GM12878 (cell line): ENCODE measurements at regions not wholly inside any gene's neighbourhood (a gene's known extent, or its start where the extent isn't known, plus 50 kb on each side); places are given as distances from the start of the nearest gene placed in this dataset.

ENCODE experiments used
- SIX5 ChIP-seq: IDR thresholded peaks from 2 replicates; pipeline ENCODE4 v1.6.1; 2011; ENCODE audit warnings: mild to moderate bottlenecking, low read depth, low read length, moderate library complexity; ENCODE audit not compliant: severe bottlenecking
- TF ChIP-seq, protein P1 (sequence below): fragments of 150-350 bp; IDR thresholded peaks from 2 replicates; pipeline ENCODE4 v1.6.1; 2016; ENCODE audit warnings: low read depth, low read length

DNA sequence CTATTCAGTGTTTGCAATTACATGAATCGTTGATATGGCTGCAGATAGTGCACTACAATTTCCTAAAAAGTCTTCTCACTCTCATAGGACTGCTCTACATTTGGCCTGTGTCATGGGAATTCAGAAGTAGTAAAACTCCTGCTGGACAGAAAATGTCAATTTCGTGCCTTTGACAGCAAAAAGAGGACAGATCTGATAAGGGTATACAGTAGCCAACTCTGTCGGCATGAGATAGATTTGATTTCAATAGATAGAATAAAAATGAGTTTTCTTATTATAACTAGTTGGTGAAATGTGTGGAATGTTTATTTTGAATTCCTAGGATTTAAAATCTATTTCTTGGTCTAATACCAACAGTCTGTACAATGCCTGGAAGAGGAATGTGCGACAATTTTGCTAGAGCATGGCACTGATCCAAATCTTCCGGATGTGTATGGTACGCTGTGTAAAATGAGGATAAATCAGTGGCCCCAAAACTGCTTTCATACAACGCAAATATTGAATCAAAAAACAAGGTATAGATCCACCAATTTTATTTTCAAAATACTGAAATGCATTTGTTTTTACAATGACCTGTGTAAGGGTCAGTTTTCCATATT is 133.5 kb upstream of the CDK13 start:
- TF ChIP-seq, protein P1, sequence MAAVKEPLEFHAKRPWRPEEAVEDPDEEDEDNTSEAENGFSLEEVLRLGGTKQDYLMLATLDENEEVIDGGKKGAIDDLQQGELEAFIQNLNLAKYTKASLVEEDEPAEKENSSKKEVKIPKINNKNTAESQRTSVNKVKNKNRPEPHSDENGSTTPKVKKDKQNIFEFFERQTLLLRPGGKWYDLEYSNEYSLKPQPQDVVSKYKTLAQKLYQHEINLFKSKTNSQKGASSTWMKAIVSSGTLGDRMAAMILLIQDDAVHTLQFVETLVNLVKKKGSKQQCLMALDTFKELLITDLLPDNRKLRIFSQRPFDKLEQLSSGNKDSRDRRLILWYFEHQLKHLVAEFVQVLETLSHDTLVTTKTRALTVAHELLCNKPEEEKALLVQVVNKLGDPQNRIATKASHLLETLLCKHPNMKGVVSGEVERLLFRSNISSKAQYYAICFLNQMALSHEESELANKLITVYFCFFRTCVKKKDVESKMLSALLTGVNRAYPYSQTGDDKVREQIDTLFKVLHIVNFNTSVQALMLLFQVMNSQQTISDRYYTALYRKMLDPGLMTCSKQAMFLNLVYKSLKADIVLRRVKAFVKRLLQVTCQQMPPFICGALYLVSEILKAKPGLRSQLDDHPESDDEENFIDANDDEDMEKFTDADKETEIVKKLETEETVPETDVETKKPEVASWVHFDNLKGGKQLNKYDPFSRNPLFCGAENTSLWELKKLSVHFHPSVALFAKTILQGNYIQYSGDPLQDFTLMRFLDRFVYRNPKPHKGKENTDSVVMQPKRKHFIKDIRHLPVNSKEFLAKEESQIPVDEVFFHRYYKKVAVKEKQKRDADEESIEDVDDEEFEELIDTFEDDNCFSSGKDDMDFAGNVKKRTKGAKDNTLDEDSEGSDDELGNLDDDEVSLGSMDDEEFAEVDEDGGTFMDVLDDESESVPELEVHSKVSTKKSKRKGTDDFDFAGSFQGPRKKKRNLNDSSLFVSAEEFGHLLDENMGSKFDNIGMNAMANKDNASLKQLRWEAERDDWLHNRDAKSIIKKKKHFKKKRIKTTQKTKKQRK, result no peak
- no peak for TF ChIP-seq SIX5
